Neutrophil (primary cell): ENCODE measurements at regions not wholly inside any gene's neighbourhood (a gene's known extent, or its start where the extent isn't known, plus 50 kb on each side); places are given as distances from the start of the nearest gene placed in this dataset.

ENCODE experiments used
- H3K27ac ChIP-seq: fragments of 200-600 bp; sonication (generic); 2 replicates; pipeline ENCODE4 v1.5.1; 2016; ENCODE audit warnings: mild to moderate bottlenecking, moderate library complexity
- H3K27me3 ChIP-seq: fragments of 200-600 bp; sonication (generic); 2 replicates; pipeline ENCODE4 v1.6.0; 2016; ENCODE audit warnings: mild to moderate bottlenecking
- H3K36me3 ChIP-seq: fragments of 200-600 bp; sonication (generic); 2 replicates; pipeline ENCODE4 v1.5.1; 2017
- H3K4me1 ChIP-seq, 2 experiments: fragments of 200-600 bp in 1 of 2; sonication (generic) in 1 of 2; 1 replicate in 1 of 2; 2 replicates in 1 of 2; pipeline versions ENCODE4 v1.5.1 to v1.6.1; 2013 to 2016; ENCODE audit warnings: low read depth in 1 of 2, low read length in 1 of 2, mild to moderate bottlenecking in 1 of 2, moderate library complexity in 1 of 2; ENCODE audit not compliant: control insufficient read depth in 1 of 2, insufficient read depth in 1 of 2
- H3K4me3 ChIP-seq, 2 experiments: fragments of 200-600 bp in 1 of 2; sonication (generic) in 1 of 2; 1 replicate in 1 of 2; 2 replicates in 1 of 2; pipeline ENCODE4 v1.5.1; 2013 to 2016; ENCODE audit warnings: low read depth in 1 of 2, low read length in 1 of 2, mild to moderate bottlenecking in 1 of 2, moderate library complexity in 1 of 2
- H3K9me3 ChIP-seq: fragments of 200-600 bp; sonication (generic); 2 replicates; pipeline ENCODE4 v1.5.1; 2016
- CTCF ChIP-seq: fragments of 200-600 bp; sonication (generic); IDR thresholded peaks from 2 replicates; pipeline ENCODE4 v1.5.1; 2016; ENCODE audit warnings: antibody characterized with exemption

GRCh38 chr2:174682578-174683391 lies 81.5 kb downstream of the CHRNA1 start:
- Histone ChIP-seq H3K36me3 (no peaks in the 10 kb centered on the region), H3K27ac (peak overlapping the region; percentile 87), H3K9me3 (no peaks in the 10 kb centered on the region), H3K27me3 (peaks cover 10% of the 10 kb centered on the region), H3K4me3 (peak overlapping the region; percentile 81 to 91), H3K4me1 (peaks cover 50 to 51% of the 10 kb centered on the region in 2 experiments)
- no peak for TF ChIP-seq CTCF

GRCh38 chr2:174682007-174682577 lies 82.2 kb downstream of the CHRNA1 start:
- no peaks in the 10 kb centered on the region for H3K36me3 ChIP-seq
- H3K9me3 ChIP-seq: no peaks in the 10 kb centered on the region
- peaks cover 50 to 51% of the 10 kb centered on the region in 2 experiments for H3K4me1 ChIP-seq
- H3K27ac ChIP-seq: peak overlapping the region; percentile 87
- TF ChIP-seq CTCF: no peak
- peaks cover 10% of the 10 kb centered on the region for H3K27me3 ChIP-seq
- H3K4me3 ChIP-seq: peak overlapping the region; percentile 81 to 91

- H3K36me3 ChIP-seq: no peaks in the 10 kb centered on the region
- TF ChIP-seq CTCF: no peak
- H3K4me1 ChIP-seq: peaks cover 44% of the 10 kb centered on the region in 2 experiments
- H3K9me3 ChIP-seq: no peaks in the 10 kb centered on the region
- H3K27me3 ChIP-seq: peaks cover 10% of the 10 kb centered on the region
- peak overlapping the region; percentile 81 to 91 for H3K4me3 ChIP-seq
- H3K27ac ChIP-seq: peak overlapping the region; percentile 87
Observed at GRCh38 chr2:174681099-174682006, 82.9 kb downstream of the CHRNA1 start.

GRCh38 chr2:174680221-174680620 lies 82.6 kb upstream of the WIPF1 start:
- Histone ChIP-seq H3K27ac (peak overlapping the region; percentile 87), H3K27me3 (peaks cover 10% of the 10 kb centered on the region), H3K36me3 (peaks cover 5% of the 10 kb centered on the region), H3K9me3 (no peaks in the 10 kb centered on the region), H3K4me3 (peak overlapping the region; percentile 81 to 91), H3K4me1 (peaks cover 33% of the 10 kb centered on the region in 2 experiments)
- TF ChIP-seq CTCF: no peak

GRCh38 chr2:174678395-174678794 lies 80.8 kb upstream of the WIPF1 start:
- no peak overlapping the region for H3K4me3 ChIP-seq
- H3K27me3 ChIP-seq: peaks cover 4% of the 10 kb centered on the region
- H3K4me1 ChIP-seq: peaks cover 29 to 30% of the 10 kb centered on the region in 2 experiments
- TF ChIP-seq CTCF: no peak
- peaks cover 5% of the 10 kb centered on the region for H3K36me3 ChIP-seq
- H3K9me3 ChIP-seq: no peaks in the 10 kb centered on the region
- no peak overlapping the region for H3K27ac ChIP-seq
